Kidney epithelial cell (primary cell): ENCODE measurements at regions not wholly inside any gene's neighbourhood (a gene's known extent, or its start where the extent isn't known, plus 50 kb on each side); places are given as distances from the start of the nearest gene placed in this dataset.
"Not testable (repeated sequence)": the region's sequence is repeated elsewhere in the genome, so short reads cannot be mapped to it uniquely, and the experiment has no call there.

Source experiments
- DNase-seq: peaks from one replicate; pipeline ENCODE4 v3.0.0-alpha.2; 2010; ENCODE audit warnings: low read depth
- H3K27me3 ChIP-seq: 2 replicates; pipeline ENCODE4 v1.6.0; 2011; ENCODE audit warnings: low read length; ENCODE audit not compliant: control insufficient read depth, insufficient read depth
- H3K36me3 ChIP-seq: 2 replicates; pipeline ENCODE4 v1.5.1; 2011; ENCODE audit warnings: low read length; ENCODE audit not compliant: control insufficient read depth, insufficient read depth
- H3K4me3 ChIP-seq: 2 replicates; pipeline ENCODE4 v1.5.1; 2011; ENCODE audit warnings: low read depth, mild to moderate bottlenecking, control low read depth, low read length
- CTCF ChIP-seq: IDR thresholded peaks from 2 replicates; pipeline ENCODE4 v1.5.1; 2011; ENCODE audit warnings: mild to moderate bottlenecking, moderate library complexity, low read length, control low read depth, inconsistent platforms; ENCODE audit not compliant: insufficient read depth, poor library complexity, severe bottlenecking

- peak; percentile 18 for DNase-seq
- H3K4me3 ChIP-seq: no peak overlapping the region
- H3K36me3 ChIP-seq: no peaks in the 10 kb centered on the region
- H3K27me3 ChIP-seq: no peaks in the 10 kb centered on the region
- no peak for TF ChIP-seq CTCF
Measured at GRCh38 chr13:78540058-78540457, 63.3 kb downstream of the POU4F1 start.

GRCh38 chr13:78526044-78526443, 77.3 kb downstream of the POU4F1 start:
- not testable (repeated sequence) for H3K27me3 ChIP-seq, DNase-seq, H3K36me3 ChIP-seq, H3K4me3 ChIP-seq

- TF ChIP-seq CTCF: no peak
- Histone ChIP-seq H3K4me3 (no peak overlapping the region), H3K27me3 (no peaks in the 10 kb centered on the region), H3K36me3 (no peaks in the 10 kb centered on the region)
- DNase-seq: no peak
Measured at GRCh38 chr13:78524936-78525335, 78.4 kb downstream of the POU4F1 start.

- Histone ChIP-seq H3K4me3 (no peak overlapping the region), H3K27me3 (no peaks in the 10 kb centered on the region), H3K36me3 (no peaks in the 10 kb centered on the region)
- DNase-seq: no peak
- no peak for TF ChIP-seq CTCF
Measured at GRCh38 chr13:78521091-78521490, 82.3 kb downstream of the POU4F1 start.

GRCh38 chr13:78520425-78520824, 82.9 kb downstream of the POU4F1 start:
- TF ChIP-seq CTCF: no peak
- no peak for DNase-seq
- H3K27me3 ChIP-seq: no peaks in the 10 kb centered on the region
- H3K36me3 ChIP-seq: no peaks in the 10 kb centered on the region
- no peak overlapping the region for H3K4me3 ChIP-seq

- H3K36me3 ChIP-seq, DNase-seq, H3K27me3 ChIP-seq, H3K4me3 ChIP-seq: not testable (repeated sequence)
Measured at GRCh38 chr13:78518482-78518881, 84.9 kb downstream of the POU4F1 start.

- TF ChIP-seq CTCF: no peak
- DNase-seq: no peak
- H3K36me3 ChIP-seq: no peaks in the 10 kb centered on the region
- no peaks in the 10 kb centered on the region for H3K27me3 ChIP-seq
- H3K4me3 ChIP-seq: no peak overlapping the region
Measured at GRCh38 chr13:78499802-78500201, 103.5 kb downstream of the POU4F1 start.
